SK-N-SH treated with all-trans-retinoic acid at 6 μM for 48 hours (cell line): ENCODE measurements at regions not wholly inside any gene's neighbourhood (a gene's known extent, or its start where the extent isn't known, plus 50 kb on each side); places are given as distances from the start of the nearest gene placed in this dataset.

Experiments used
- ESRRG ChIP-seq: fragments of 250-450 bp; sonication (Bioruptor Pico); IDR thresholded peaks from 2 replicates; pipeline ENCODE4 v1.6.1; 2021; ENCODE audit warnings: mild to moderate bottlenecking
- OSR1 ChIP-seq: fragments of 250-450 bp; sonication (Bioruptor Pico); IDR thresholded peaks from 2 replicates; pipeline ENCODE4 v1.8.0; 2022; ENCODE audit warnings: moderate library complexity, mild to moderate bottlenecking, inconsistent platforms
- RARB ChIP-seq: fragments of 250-450 bp; sonication (Bioruptor Pico); IDR thresholded peaks from 2 replicates; pipeline ENCODE4 v1.8.0; 2021; ENCODE audit warnings: mild to moderate bottlenecking, moderate library complexity
- ZNF70 ChIP-seq: fragments of 450-650 bp; formaldehyde crosslinking; IDR thresholded peaks from 2 replicates; pipeline ENCODE4 v1.5.0; 2020; ENCODE audit warnings: mild to moderate bottlenecking, moderate library complexity

DNA sequence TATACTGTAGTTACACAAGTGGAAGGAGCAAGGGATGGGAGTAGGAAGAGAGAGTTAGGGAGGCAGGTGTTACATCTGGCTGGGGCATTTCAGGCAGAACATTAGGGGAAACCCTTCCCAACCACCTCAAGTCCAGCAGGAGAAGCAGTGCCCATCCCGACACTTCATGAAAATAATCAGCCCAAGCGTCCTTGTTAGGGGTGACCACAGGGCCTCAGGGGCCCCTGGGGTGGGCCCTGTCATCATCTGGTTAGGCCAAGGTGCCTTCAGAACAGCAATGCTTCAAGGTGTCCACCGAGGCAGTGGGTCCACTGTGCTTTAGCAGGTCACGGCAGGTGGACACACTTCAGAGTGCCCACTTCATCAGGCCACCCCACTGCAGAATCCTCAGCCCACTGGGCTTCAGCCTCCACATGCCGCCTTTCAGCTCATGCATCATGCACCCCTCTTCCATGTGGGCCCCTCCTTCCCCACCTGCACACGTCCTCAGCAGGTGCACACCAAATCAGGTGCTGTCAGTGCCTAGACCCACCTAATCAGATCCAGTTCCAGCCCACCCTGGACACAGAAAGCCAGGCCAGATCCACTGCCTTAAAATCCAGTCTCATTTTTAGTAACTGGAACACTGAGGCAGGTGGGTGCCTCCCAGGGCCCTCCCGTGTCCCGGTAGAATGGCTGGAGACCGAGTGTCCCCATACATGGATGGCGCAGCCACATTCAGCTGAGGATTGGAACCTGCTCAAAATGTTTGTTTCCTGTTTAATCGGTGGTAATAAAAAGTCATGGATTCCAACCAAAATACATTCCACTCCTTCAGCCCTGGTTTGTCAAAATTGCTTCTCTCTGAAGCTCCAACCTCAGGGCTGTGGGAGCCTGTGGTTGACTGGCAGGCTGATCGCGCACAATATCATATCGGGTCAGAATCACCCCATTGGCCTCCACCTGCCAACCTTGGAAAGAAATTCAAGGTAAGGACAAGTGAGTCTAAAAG is 99.5 kb downstream of the ANKRD60 start:
- no peak for TF ChIP-seq OSR1
- no peak for TF ChIP-seq ESRRG (CRISPR knock-in tag)
- TF ChIP-seq ZNF70 (CRISPR knock-in tag) = no peak
- TF ChIP-seq RARB = no peak
